ENCODE measurements at regions not wholly inside any gene's neighbourhood (a gene's known extent, or its start where the extent isn't known, plus 50 kb on each side); places are given as distances from the start of the nearest gene placed in this dataset.
"Not testable (repeated sequence)": the region's sequence is repeated elsewhere in the genome, so short reads cannot be mapped to it uniquely, and the experiment has no call there.

- no peak for DNase-seq
Measured at GRCh38 chr6:163889904-163890514, 475.5 kb downstream of the QKI start.

GRCh38 chr6:163888030-163888819 is 473.7 kb downstream of the QKI start:
- DNase-seq = no peak

GRCh38 chr6:163886428-163886827 is 471.9 kb downstream of the QKI start:
- DNase-seq = no peak

- DNase-seq = no peak
Measured at GRCh38 chr6:163883984-163884383, 469.5 kb downstream of the QKI start.

- no peak for DNase-seq
Measured at GRCh38 chr6:163878698-163879097, 464.2 kb downstream of the QKI start.

GRCh38 chr6:163877877-163878639 is 463.5 kb downstream of the QKI start:
- no peak for DNase-seq

GRCh38 chr6:163876391-163876790 is 461.9 kb downstream of the QKI start:
- DNase-seq = no peak

- no peak for DNase-seq
Measured at GRCh38 chr6:163874784-163875183, 460.3 kb downstream of the QKI start.

- DNase-seq = no peak
Measured at GRCh38 chr6:163872335-163872734, 457.8 kb downstream of the QKI start.

GRCh38 chr6:163871616-163872015 is 457.1 kb downstream of the QKI start:
- no peak for DNase-seq

GRCh38 chr6:163867518-163868292 is 453.2 kb downstream of the QKI start:
- no peak for DNase-seq

GRCh38 chr6:163866192-163866591 is 451.7 kb downstream of the QKI start:
- no peak for DNase-seq

- DNase-seq = no peak
Measured at GRCh38 chr6:163863565-163863964, 449.0 kb downstream of the QKI start.

GRCh38 chr6:163862701-163863100 is 448.2 kb downstream of the QKI start:
- DNase-seq = no peak

- DNase-seq = no peak
Measured at GRCh38 chr6:163861627-163862026, 447.1 kb downstream of the QKI start.

GRCh38 chr6:163860287-163861081 is 446.0 kb downstream of the QKI start:
- no peak for DNase-seq

GRCh38 chr6:163858870-163859269 is 444.4 kb downstream of the QKI start:
- not testable (repeated sequence) for DNase-seq

- DNase-seq = no peak
Measured at GRCh38 chr6:163857421-163857820, 442.9 kb downstream of the QKI start.

- no peak for DNase-seq
Measured at GRCh38 chr6:163850874-163851273, 436.4 kb downstream of the QKI start.

GRCh38 chr6:163844761-163845160 is 430.2 kb downstream of the QKI start:
- no peak for DNase-seq

- DNase-seq = no peak
Measured at GRCh38 chr6:163844357-163844756, 429.8 kb downstream of the QKI start.

GRCh38 chr6:163843218-163843617 is 428.7 kb downstream of the QKI start:
- no peak for DNase-seq

Data from SHP77 treated with DMSO at 0.1 percent for 48 hours (cell line).